Mammary epithelial cell (primary cell): ENCODE measurements at regions not wholly inside any gene's neighbourhood (a gene's known extent, or its start where the extent isn't known, plus 50 kb on each side); places are given as distances from the start of the nearest gene placed in this dataset.

Experiments used
- EZH2 ChIP-seq: IDR thresholded peaks from 2 replicates; pipeline ENCODE4 v1.6.1; 2012; ENCODE audit warnings: low read length, inconsistent platforms, borderline replicate concordance
- TF ChIP-seq, protein P1 (sequence below), 2 donors: IDR thresholded peaks in 1 of 2; conservative IDR thresholded peaks in 1 of 2; 2 replicates each; pipeline ENCODE4 v1.5.1; 2011 to 2012; ENCODE audit warnings: inconsistent platforms in 2 of 2, low read length in 2 of 2, mild to moderate bottlenecking in 2 of 2, control low read depth in 1 of 2, low read depth in 1 of 2; ENCODE audit not compliant: insufficient read depth in 1 of 2; ENCODE audit errors: extremely low read depth in 1 of 2

DNA sequence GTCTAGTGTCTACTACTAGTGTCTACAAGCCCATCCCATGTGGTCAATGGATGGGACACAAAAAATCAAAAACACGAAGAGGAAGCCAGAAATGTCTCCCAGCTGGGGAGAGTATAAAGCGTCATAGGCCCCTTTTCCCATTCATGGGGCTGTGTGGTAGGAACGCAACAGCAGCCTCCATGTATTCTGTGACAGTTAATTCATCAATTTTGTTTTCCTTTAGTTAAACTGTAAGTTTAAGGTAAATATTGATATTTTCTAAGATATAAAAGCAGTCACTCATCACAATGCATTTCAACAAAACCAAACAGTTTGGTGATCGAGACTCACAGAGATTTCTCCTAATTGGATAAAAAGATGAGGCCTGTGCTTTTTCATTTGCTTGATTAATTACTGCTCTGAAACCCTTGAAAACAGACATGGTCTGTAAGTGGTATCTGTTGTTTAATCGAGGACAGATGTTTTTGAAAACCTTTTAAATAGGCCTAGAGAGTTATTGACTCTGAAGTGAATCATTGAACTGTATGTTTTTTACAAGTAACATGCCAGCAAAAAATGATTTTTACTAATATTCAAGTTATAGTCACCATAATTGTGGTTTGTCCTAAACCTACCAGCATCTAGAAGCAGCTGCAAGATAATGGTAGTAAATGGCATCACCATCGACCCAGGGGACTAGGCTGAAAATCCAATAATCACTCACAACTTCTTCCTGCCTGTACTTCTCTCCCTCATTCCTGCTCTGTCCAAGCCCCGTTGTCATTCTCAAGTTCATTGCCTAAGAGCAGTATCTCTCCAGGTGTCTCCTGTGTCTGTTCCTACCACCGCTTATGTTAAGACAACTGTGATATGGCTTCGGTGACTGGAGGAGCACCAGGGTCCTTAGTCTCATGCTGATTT is 87.7 kb upstream of the SHISA3 start:
- TF ChIP-seq, protein P1, sequence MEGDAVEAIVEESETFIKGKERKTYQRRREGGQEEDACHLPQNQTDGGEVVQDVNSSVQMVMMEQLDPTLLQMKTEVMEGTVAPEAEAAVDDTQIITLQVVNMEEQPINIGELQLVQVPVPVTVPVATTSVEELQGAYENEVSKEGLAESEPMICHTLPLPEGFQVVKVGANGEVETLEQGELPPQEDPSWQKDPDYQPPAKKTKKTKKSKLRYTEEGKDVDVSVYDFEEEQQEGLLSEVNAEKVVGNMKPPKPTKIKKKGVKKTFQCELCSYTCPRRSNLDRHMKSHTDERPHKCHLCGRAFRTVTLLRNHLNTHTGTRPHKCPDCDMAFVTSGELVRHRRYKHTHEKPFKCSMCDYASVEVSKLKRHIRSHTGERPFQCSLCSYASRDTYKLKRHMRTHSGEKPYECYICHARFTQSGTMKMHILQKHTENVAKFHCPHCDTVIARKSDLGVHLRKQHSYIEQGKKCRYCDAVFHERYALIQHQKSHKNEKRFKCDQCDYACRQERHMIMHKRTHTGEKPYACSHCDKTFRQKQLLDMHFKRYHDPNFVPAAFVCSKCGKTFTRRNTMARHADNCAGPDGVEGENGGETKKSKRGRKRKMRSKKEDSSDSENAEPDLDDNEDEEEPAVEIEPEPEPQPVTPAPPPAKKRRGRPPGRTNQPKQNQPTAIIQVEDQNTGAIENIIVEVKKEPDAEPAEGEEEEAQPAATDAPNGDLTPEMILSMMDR (conservative IDR thresholded peaks at IDR 0.05 in 1 of 2, IDR thresholded peaks at IDR 0.05 in 1 of 2; ENCODE audit: extremely low read depth in 1 of 2, insufficient read depth in 1 of 2, low read depth in 1 of 2, low read length in 2 of 2), result no peak
- no peak for TF ChIP-seq EZH2
